ENCODE measurements at regions not wholly inside any gene's neighbourhood (a gene's known extent, or its start where the extent isn't known, plus 50 kb on each side); places are given as distances from the start of the nearest gene placed in this dataset.

DNA sequence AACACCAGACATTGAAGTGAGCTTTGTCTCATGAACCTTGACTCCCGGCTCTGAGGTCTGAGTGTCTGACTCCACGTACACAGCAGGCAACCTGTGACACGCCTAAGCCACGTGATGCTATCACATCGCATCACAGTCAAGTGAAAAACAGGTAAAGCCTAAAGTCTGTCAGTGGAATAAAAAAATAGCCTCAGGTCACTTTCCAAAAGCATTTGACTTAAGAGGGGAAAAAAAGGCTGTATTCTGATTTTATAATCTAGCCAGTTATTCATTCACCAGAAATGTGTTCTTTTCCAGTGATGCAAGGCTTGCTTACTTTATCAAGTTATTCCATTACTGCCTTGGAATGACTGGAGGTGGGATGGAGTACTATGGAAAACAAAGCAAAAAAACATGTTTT, 163.2 kb upstream of the HMCN1 start:
- TF ChIP-seq EZH2 (IDR thresholded peaks at IDR 0.05) (no peak), POLR2AphosphoS5 (IDR thresholded peaks at IDR 0.05; ENCODE audit: borderline replicate concordance, low read depth, low read length) (no peak), FOXP2 (optimal IDR thresholded peaks at IDR 0.05; ENCODE audit: control extremely low read depth, extremely low read length, insufficient read depth) (no peak)

All from SK-N-MC (cell line).